Amniotic epithelial cell (primary cell): ENCODE measurements at regions not wholly inside any gene's neighbourhood (a gene's known extent, or its start where the extent isn't known, plus 50 kb on each side); places are given as distances from the start of the nearest gene placed in this dataset.

ENCODE experiments used
- DNase-seq: peaks from one replicate; pipeline ENCODE4 v3.0.0-alpha.2; 2010; ENCODE audit warnings: low read depth

DNA sequence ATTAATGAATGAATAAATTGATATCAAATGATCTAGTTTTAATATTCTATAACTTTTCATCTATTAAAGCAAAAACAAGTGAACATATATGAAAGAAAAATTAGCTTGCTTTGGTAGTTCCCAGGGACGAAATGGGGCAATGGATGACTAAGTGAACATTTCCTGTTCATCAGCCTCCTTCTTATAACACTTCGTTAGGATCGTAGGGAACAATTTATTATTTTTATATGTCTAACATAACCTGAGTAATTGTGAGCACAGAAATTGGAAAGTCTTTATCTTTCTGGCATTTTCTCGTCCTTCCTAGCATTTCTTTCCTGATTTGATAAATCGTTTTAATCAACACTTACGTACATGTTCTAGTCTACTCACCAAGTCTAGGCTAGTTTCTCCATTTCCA, 59.1 kb upstream of the PPP1R3C start:
- DNase-seq: no peak

GRCh38 chr10:91690996-91691676, 58.3 kb upstream of the PPP1R3C start:
- no peak for DNase-seq

- no peak for DNase-seq
These were observed 57.5 kb upstream of the PPP1R3C start for GRCh38 chr10:91690412-91690811.

DNA sequence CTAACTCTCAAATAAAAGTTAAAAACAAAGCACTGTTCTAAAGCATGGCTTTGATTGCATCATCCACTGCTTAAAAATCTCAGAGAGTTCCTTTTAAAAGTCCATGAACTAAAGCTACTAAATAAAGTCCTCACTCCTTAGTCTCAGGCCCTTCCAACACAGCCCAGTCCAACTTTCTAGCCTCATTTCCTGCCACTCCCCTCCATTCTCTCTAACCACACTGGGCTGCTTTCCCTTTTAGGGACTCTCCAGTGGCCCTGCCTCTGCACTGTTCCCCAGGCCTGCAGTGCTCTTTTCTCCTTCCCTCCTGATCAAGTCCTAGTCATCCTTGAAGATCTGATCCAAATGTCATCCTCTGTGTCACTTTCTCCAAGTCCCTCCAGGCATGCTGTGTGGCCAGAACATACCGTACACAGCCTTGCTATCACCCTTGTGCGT, 56.9 kb upstream of the PPP1R3C start:
- no peak for DNase-seq

GRCh38 chr10:91684841-91685240, 52.0 kb upstream of the PPP1R3C start:
- no peak for DNase-seq

DNA sequence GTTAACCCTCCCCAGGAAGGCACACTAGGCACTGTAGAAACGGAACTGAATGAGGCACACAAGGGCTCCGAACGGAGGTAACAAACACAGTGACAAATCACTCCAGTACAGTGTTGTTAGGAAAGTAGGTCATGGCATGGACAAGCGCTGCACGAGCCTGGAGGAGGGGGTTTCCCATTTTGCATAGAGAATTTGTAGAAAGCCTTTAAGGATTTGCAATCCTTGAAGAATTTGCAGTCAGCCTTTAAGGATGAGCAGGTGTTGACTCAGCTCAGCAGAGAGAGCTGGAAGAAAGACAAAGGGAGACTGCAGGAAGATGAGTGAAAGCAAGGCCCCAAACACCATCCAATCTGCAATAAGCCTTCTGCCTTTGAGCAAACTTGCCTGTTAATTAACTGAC, 51.1 kb upstream of the PPP1R3C start:
- DNase-seq: peak; percentile 81

DNA sequence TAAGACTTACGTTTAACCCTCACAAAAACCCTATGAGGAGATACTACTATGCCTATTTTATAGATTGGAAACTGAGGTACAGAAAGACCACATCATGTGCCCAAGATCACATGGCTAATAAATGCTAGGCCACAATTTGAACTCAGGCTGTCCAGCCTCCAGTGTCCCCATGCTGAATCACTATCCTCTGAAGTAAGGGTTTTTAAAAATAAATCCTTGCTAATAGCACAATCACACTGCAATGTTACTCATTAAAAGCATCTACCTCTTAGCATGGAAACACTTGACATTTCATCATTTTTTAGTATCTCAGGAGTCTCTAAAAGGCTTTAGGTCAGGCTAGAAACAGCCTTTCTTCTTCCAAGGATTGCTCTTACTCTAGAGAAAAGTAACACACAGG, 50.0 kb upstream of the PPP1R3C start:
- no peak for DNase-seq
